Stimulated activated naive CD8-positive, alpha-beta T cell treated with anti-CD3 and anti-CD28 coated beads, Interleukin-15, amount 100 ng/mL, for 72 hours (primary cell): ENCODE measurements at regions not wholly inside any gene's neighbourhood (a gene's known extent, or its start where the extent isn't known, plus 50 kb on each side); places are given as distances from the start of the nearest gene placed in this dataset.

ENCODE experiments used
- ATAC-seq: fragments of 150-1000 bp; cut with Tn5 transposase; 2 replicates; pipeline ENCODE4 v1.10.0; 2021; ENCODE audit warnings: mild to moderate bottlenecking, moderate library complexity
- DNase-seq, 2 donors: peaks; one replicate each; pipeline ENCODE4 v3.0.0; 2021 to 2022
- H3K27ac Mint-ChIP-seq, 2 donors: one replicate each; pipeline ENCODE4 v1.8.0; 2022; ENCODE audit warnings: mild to moderate bottlenecking in 2 of 2, mixed read lengths in 2 of 2, moderate library complexity in 2 of 2
- H3K27me3 Mint-ChIP-seq: one replicate; pipeline ENCODE4 v1.8.0; 2022; ENCODE audit warnings: mixed read lengths
- H3K4me1 Mint-ChIP-seq: one replicate; pipeline ENCODE4 v1.8.0; 2022; ENCODE audit warnings: mild to moderate bottlenecking, mixed read lengths
- H3K4me3 Mint-ChIP-seq, 2 donors: one replicate each; pipeline ENCODE4 v1.8.0; 2022; ENCODE audit warnings: mild to moderate bottlenecking in 2 of 2, mixed read lengths in 2 of 2, moderate library complexity in 1 of 2
- H3K9me3 Mint-ChIP-seq, 2 donors: one replicate each; pipeline ENCODE4 v1.8.0; 2022; ENCODE audit warnings: mixed read lengths in 2 of 2

DNA sequence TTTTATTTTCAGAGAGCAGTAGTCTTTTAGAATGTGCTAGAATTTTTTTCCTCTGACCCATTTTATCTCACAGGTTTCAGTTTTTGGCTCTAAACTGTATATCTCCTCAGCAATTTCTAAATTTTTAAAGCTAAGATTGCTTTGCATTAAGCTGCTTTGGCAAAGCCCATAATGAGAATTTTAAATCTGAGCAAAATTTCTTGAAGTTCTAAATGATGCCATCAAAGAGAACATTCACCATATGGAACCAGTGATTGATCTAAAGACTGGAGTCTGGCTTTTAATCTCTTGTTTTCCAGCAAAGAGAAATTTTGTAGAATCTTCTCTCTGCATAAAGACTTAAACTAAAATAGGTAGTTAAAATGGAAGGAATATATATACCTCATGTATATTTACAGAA is 313.6 kb downstream of the TBC1D32 start:
- Mint-ChIP-seq H3K4me3 (no peak overlapping the region), H3K9me3 (peaks cover 0 to 7% of the 10 kb centered on the region in 2 donors)

DNA sequence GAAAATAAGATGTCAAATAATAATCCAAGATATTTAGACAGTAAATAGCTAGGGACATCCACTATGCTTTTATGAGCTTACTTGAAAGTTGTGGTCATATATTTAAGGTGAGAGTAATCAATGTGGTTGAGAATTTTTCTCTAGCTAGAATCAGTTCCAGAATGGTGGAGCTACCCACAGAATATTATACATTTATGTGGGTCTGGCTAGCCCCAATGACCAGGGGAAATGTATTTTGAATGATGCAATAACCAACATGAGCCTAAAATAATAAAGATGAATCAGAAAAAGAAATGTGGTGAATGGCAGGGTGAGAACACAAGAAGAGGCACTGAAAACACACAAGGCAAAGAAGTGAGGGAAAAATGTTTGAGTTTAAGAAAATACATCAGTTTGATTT is 325.7 kb downstream of the TBC1D32 start:
- no peak for ATAC-seq

More for the DNA sequence above, 313.6 kb downstream of the TBC1D32 start:
- ATAC-seq (no peak), DNase-seq (no peak)
- Mint-ChIP-seq H3K4me1 (no peaks in the 10 kb centered on the region), H3K27me3 (no peaks in the 10 kb centered on the region), H3K27ac (no peak overlapping the region)

DNA sequence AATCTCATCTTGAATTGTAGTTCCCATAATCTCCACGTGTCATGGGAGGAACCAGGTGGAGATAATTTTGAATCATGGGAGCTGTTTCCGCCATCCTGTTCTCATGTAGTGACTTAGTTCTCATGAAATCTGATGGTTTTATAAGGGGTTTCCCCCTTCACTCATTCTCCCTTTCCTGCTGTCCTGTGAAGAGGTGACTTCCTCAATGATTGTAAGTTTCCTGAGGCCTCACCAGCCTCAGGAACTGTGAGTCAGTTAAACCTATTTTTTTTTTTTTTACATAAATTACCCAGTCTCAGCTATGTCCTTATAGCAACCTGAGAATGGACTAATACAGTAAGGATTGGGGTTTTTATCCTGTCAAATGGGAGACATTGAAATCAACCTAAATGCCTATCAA is 328.3 kb downstream of the TBC1D32 start:
- no peak overlapping the region for H3K27ac Mint-ChIP-seq
- H3K4me1 Mint-ChIP-seq = no peaks in the 10 kb centered on the region
- no peak for DNase-seq
- H3K27me3 Mint-ChIP-seq = no peaks in the 10 kb centered on the region
- no peak overlapping the region for H3K4me3 Mint-ChIP-seq
- ATAC-seq = no peak
- peaks cover 4 to 21% of the 10 kb centered on the region in 2 donors for H3K9me3 Mint-ChIP-seq

More for the DNA sequence above, 325.7 kb downstream of the TBC1D32 start:
- Mint-ChIP-seq H3K4me3 (no peak overlapping the region), H3K9me3 (peaks cover 4 to 11% of the 10 kb centered on the region in 2 donors), H3K27me3 (no peaks in the 10 kb centered on the region), H3K27ac (no peak overlapping the region), H3K4me1 (no peaks in the 10 kb centered on the region)
- no peak for DNase-seq

GRCh38 chr6:121000381-121000780 is 333.9 kb downstream of the TBC1D32 start:
- DNase-seq = no peak
- no peaks in the 10 kb centered on the region for H3K27me3 Mint-ChIP-seq
- no peaks in the 10 kb centered on the region for H3K4me1 Mint-ChIP-seq
- no peak overlapping the region for H3K27ac Mint-ChIP-seq
- no peak for ATAC-seq
- no peak overlapping the region for H3K4me3 Mint-ChIP-seq
- H3K9me3 Mint-ChIP-seq = peaks cover 0 to 11% of the 10 kb centered on the region in 2 donors

DNA sequence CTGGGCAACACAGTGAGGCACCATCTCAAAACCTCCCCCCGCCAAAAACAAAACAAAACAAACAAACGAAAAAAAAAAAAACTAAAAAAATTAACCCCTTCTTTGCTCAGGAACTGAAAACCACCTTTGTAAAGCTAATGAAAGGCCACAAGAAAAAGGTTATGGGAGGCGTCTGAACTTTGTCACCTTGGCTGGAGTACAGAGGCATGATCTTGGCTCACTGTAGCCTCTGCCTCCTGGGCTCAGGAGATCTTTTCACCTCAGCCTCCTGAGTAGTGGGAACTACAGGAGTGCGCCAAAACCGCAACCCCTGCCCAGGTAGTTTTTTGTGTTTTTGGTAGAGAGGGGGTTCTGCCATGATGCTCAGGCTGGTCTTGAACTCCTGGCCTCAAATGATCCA is 337.9 kb downstream of the TBC1D32 start:
- DNase-seq = no peak
- Mint-ChIP-seq H3K9me3 (no peaks in the 10 kb centered on the region), H3K27ac (no peak overlapping the region), H3K27me3 (no peaks in the 10 kb centered on the region), H3K4me1 (no peaks in the 10 kb centered on the region), H3K4me3 (no peak overlapping the region)
- no peak for ATAC-seq

DNA sequence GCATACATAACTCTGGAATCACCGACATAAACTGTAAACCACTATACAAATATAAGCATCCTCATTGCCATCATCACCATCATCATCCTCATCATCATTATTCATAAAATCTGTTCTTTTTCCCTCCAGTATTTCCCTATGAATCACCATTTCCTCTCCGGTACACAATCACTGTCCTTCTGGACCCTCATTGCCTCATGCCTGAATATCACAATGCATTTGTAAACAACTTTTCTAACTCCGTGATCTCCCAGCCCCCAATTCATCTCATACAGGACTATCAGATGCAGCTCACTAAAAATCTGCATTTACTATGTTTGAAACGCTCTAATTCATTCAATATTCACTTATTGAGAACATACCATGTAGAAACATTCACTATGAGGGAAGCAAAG is 339.7 kb downstream of the TBC1D32 start:
- no peak overlapping the region for H3K4me3 Mint-ChIP-seq
- H3K9me3 Mint-ChIP-seq = no peaks in the 10 kb centered on the region
- H3K27ac Mint-ChIP-seq = no peak overlapping the region
- ATAC-seq (no peak), DNase-seq (no peak)
- no peaks in the 10 kb centered on the region for H3K27me3 Mint-ChIP-seq
- H3K4me1 Mint-ChIP-seq = no peaks in the 10 kb centered on the region

GRCh38 chr6:120993929-120994572 is 340.2 kb downstream of the TBC1D32 start:
- Mint-ChIP-seq H3K4me1 (no peaks in the 10 kb centered on the region), H3K27me3 (no peaks in the 10 kb centered on the region), H3K9me3 (no peaks in the 10 kb centered on the region)

GRCh38 chr6:120992257-120992656 is 342.0 kb downstream of the TBC1D32 start:
- H3K27ac Mint-ChIP-seq = no peak overlapping the region
- ATAC-seq (no peak), DNase-seq (no peak)
- no peaks in the 10 kb centered on the region for H3K27me3 Mint-ChIP-seq
- no peaks in the 10 kb centered on the region for H3K9me3 Mint-ChIP-seq
- H3K4me1 Mint-ChIP-seq = no peaks in the 10 kb centered on the region
- H3K4me3 Mint-ChIP-seq = no peak overlapping the region

More at GRCh38 chr6:120993929-120994572, 340.2 kb downstream of the TBC1D32 start:
- Mint-ChIP-seq H3K4me3 (no peak overlapping the region), H3K27ac (no peak overlapping the region)
- no peak for DNase-seq
- ATAC-seq = no peak

- no peak for ATAC-seq
- Mint-ChIP-seq H3K9me3 (no peaks in the 10 kb centered on the region), H3K4me1 (no peaks in the 10 kb centered on the region), H3K4me3 (no peak overlapping the region), H3K27me3 (no peaks in the 10 kb centered on the region), H3K27ac (no peak overlapping the region)
- DNase-seq = no peak
These were observed 343.4 kb downstream of the TBC1D32 start for GRCh38 chr6:120990866-120991265.

DNA sequence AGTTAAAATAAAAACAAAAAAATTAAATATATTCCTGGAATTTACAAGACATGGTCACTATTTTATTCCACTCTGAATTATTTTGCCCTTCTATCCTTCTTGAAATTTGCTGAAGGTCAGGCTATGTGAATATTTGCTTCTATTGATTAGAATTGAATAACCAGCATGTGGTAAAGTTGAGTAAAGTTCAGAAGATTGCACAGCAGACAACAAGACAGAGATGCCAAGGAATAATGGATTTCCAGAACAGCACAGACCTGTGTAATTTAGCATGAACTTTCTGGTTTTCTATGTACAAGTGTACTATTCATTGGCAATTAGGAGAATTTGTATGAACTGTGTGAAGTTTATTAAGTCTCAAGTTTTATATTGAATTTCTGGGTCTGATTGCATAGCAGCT is 352.4 kb downstream of the TBC1D32 start:
- Mint-ChIP-seq H3K27me3 (no peaks in the 10 kb centered on the region), H3K4me1 (no peaks in the 10 kb centered on the region), H3K4me3 (no peak overlapping the region), H3K9me3 (peaks cover 0 to 5% of the 10 kb centered on the region in 2 donors), H3K27ac (no peak overlapping the region)
- no peak for ATAC-seq
- no peak for DNase-seq

GRCh38 chr6:120966321-120966720 is 368.0 kb downstream of the TBC1D32 start:
- Mint-ChIP-seq H3K27me3 (no peaks in the 10 kb centered on the region), H3K27ac (no peak overlapping the region), H3K9me3 (peaks cover 0 to 6% of the 10 kb centered on the region in 2 donors), H3K4me3 (no peak overlapping the region), H3K4me1 (no peaks in the 10 kb centered on the region)
- ATAC-seq (no peak), DNase-seq (no peak)

GRCh38 chr6:120965814-120966213 is 368.5 kb downstream of the TBC1D32 start:
- Mint-ChIP-seq H3K27ac (no peak overlapping the region), H3K27me3 (no peaks in the 10 kb centered on the region), H3K4me3 (no peak overlapping the region), H3K4me1 (no peaks in the 10 kb centered on the region), H3K9me3 (peaks cover 0 to 6% of the 10 kb centered on the region in 2 donors)
- ATAC-seq = no peak
- DNase-seq = no peak

DNA sequence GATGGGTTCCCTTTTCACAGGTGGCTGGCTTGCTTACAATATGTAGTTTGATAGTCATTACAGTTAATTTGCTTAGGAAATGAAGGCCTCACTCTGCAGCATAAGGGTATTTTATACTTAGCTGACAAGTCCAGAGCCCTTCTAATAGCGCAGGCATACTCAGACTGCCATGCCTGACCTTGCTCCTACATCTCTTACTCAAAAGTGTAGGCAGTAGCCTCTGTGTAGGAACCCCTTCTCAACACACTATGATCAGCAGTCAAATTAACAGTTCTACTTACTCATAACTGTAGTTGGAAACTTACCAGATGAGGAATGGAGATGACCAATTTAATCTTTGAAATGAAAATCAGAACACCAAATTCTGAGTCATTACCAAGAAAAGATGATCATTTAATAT is 373.5 kb downstream of the TBC1D32 start:
- Mint-ChIP-seq H3K9me3 (no peaks in the 10 kb centered on the region), H3K27me3 (no peaks in the 10 kb centered on the region), H3K27ac (no peak overlapping the region), H3K4me1 (no peaks in the 10 kb centered on the region), H3K4me3 (no peak overlapping the region)
- ATAC-seq = no peak
- no peak for DNase-seq

- no peaks in the 10 kb centered on the region for H3K27me3 Mint-ChIP-seq
- DNase-seq (no peak), ATAC-seq (no peak)
- no peaks in the 10 kb centered on the region for H3K4me1 Mint-ChIP-seq
- H3K27ac Mint-ChIP-seq = no peak overlapping the region
- no peaks in the 10 kb centered on the region for H3K9me3 Mint-ChIP-seq
- no peak overlapping the region for H3K4me3 Mint-ChIP-seq
These were observed 380.2 kb downstream of the TBC1D32 start for GRCh38 chr6:120954111-120954510.

DNA sequence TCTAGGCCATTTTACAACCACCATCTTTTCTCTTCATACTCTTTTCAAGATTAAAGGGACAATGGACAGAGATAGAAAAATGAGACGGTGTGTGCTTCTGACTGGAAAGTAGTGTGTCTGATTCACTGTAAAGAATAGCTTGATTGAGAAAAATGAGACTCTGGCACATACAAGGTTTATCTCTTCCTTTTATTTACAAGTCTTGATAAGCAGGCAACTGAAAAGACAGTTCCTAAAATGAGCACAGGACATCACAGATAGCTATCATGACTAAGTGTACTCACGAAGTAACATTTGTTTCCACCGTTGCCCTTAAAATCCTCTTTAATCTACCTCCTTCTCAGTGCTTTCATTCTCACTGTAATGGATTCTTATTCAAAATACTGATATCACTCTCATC is 383.0 kb downstream of the TBC1D32 start:
- H3K4me3 Mint-ChIP-seq = no peak overlapping the region

GRCh38 chr6:120947111-120947510 is 387.2 kb downstream of the TBC1D32 start:
- Mint-ChIP-seq H3K9me3 (no peaks in the 10 kb centered on the region), H3K27ac (no peak overlapping the region), H3K4me1 (no peaks in the 10 kb centered on the region), H3K27me3 (no peaks in the 10 kb centered on the region), H3K4me3 (no peak overlapping the region)
- DNase-seq (no peak), ATAC-seq (no peak)

More for the DNA sequence above, 383.0 kb downstream of the TBC1D32 start:
- no peak for ATAC-seq
- Mint-ChIP-seq H3K9me3 (no peaks in the 10 kb centered on the region), H3K27ac (no peak overlapping the region), H3K27me3 (no peaks in the 10 kb centered on the region), H3K4me1 (no peaks in the 10 kb centered on the region)
- DNase-seq = no peak
